GM19240 (cell line): ENCODE measurements at regions not wholly inside any gene's neighbourhood (a gene's known extent, or its start where the extent isn't known, plus 50 kb on each side); places are given as distances from the start of the nearest gene placed in this dataset.

Experiments
- DNase-seq: peaks from one replicate; pipeline ENCODE4 v3.0.0; 2011; ENCODE audit warnings: low spot score; ENCODE audit not compliant: insufficient read length

DNA sequence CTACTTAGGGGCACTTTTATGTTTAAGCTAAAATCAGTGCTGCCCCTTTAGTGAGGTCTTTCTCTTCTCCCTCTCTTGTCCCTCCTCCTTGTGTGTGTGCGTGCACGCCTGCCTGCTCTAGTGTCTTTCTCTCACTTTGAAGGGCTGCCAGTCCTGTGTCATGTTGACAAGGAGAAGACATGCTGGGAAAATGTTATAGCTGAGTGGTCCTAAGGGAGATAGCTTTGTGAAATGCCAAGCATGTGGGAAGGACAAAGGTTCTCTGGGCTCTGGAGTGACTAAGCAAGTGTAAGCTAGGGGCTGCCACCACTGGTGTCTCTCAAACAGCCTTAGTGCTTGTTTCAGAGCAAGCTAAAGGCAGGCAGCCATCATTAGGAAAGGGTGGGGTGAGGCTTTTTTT lies 108.4 kb downstream of the EMP1 start:
- DNase-seq, result no peak

DNA sequence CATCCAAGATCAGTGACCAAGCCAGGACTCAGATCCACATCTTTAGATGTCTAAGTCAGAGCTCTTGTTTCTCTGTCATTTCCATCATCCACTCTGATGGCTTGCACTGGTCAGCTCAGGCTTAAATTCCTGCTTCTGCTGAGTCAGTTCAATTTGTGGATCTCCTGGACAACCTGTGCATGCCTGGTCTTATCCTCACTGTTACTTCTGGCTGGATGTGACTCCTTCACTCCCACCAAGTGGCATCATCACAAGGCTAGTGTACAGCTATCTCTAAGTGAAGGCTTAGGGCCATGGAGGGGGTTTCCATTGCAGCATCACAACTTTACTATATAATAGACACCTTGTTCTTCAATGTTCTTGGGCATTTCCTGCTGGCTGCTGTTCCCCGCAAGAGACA lies 102.9 kb downstream of the EMP1 start:
- no peak for DNase-seq

DNA sequence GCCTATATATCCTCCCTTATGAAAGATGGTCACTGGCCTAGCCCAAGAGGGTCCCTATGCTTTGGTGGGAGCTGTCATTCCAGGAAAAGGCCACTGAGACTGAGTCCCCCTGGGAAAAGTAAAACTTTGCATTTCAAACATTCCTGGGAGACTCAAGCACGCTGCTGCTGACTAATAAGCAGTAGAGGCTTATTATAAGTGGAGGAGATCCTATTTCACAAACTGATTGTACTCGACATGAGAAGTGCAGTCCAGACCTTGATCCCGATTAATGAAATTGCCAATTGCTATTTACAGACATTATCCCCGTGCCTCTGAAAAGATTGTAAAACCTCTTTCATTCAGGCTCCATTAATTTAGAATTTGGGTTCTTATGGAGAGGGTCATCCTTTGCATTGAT lies 96.6 kb downstream of the EMP1 start:
- no peak for DNase-seq

GRCh38 chr12:13289653-13290289 lies 93.2 kb downstream of the EMP1 start:
- DNase-seq, result no peak

- DNase-seq, result no peak
Measured at GRCh38 chr12:13288937-13289652, 92.6 kb downstream of the EMP1 start.

- no peak for DNase-seq
Measured at GRCh38 chr12:13288501-13288900, 92.0 kb downstream of the EMP1 start.

GRCh38 chr12:13283867-13284266 lies 87.3 kb downstream of the EMP1 start:
- no peak for DNase-seq

- no peak for DNase-seq
Measured at GRCh38 chr12:13282861-13283260, 86.3 kb downstream of the EMP1 start.

- peak; percentile 58 for DNase-seq
Measured at GRCh38 chr12:13278249-13278787, 81.8 kb downstream of the EMP1 start.

- DNase-seq, result no peak
Measured at GRCh38 chr12:13277293-13277692, 80.8 kb downstream of the EMP1 start.

GRCh38 chr12:13275241-13276085 lies 78.9 kb downstream of the EMP1 start:
- no peak for DNase-seq

DNA sequence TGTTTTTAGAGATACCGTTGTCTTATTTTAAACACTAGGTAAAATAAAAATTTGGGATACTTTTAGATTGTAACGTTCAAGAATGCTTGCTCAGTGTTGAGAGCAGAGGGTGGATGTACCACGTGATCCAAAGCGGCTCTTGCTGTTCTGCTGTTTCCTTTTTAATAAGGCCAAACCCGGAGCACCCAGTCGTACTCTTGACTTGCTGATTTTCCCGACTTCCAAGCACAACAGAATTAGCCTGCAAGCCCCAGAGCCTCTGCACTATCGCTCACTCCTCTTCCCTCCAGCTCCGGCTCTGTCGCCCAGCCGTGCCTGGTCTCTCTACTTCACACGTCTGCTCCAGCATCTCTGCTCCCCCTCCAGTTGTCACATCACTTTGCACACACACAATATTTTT lies 77.3 kb downstream of the EMP1 start:
- no peak for DNase-seq

GRCh38 chr12:13273097-13273496 lies 76.6 kb downstream of the EMP1 start:
- no peak for DNase-seq

DNA sequence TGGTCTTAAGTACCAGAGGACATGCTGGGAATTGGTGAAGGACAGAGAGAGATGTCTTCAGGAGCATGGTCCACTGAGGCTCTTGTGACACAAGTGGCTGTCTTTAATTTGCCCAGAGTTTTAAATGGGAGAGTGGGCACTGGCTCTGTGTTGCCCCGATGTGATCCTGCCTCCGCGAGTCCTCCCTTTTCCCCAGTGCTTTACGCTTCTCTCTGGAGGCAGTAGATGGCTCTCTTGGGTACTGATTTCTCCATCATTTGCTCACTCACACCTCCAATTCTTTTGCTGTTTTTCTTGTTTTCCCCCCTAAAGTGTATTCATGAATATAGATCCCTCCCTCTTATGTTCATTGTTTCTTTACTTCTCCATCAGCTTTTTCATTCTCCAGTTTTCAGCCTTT lies 74.3 kb downstream of the EMP1 start:
- no peak for DNase-seq
